K562 (cell line): ENCODE measurements at regions not wholly inside any gene's neighbourhood (a gene's known extent, or its start where the extent isn't known, plus 50 kb on each side); places are given as distances from the start of the nearest gene placed in this dataset.

Experiments
- ARNT ChIP-seq, 2 experiments: fragments of 450-650 bp; IDR thresholded peaks; 2 replicates each; pipeline ENCODE4 v1.6.1; 2016; ENCODE audit warnings: mild to moderate bottlenecking in 1 of 2
- ATF3 ChIP-seq, 2 experiments: fragments of 450-650 bp in 1 of 2; sonication (generic) in 1 of 2; formaldehyde crosslinking in 1 of 2; IDR thresholded peaks in 1 of 2; conservative IDR thresholded peaks in 1 of 2; 2 replicates each; pipeline versions ENCODE4 v1.6.1 to v1.8.1; 2016 to 2023; ENCODE audit warnings: mild to moderate bottlenecking in 2 of 2, moderate library complexity in 2 of 2, inconsistent platforms in 1 of 2, missing genetic modification reagents in 1 of 2
- CHD4 ChIP-seq: fragments of 200-600 bp; sonication (generic); IDR thresholded peaks from 3 replicates; pipeline ENCODE4 v1.6.1; 2012; ENCODE audit warnings: low read depth, mild to moderate bottlenecking, mixed read lengths, low read length, inconsistent platforms; ENCODE audit not compliant: insufficient read depth, insufficient replicate concordance, poor library complexity, severe bottlenecking
- CTCF ChIP-seq, 3 experiments: IDR thresholded peaks in 2 of 3; conservative IDR thresholded peaks in 1 of 3; 2 replicates each; pipeline ENCODE4 v1.5.1; 2011 to 2012; ENCODE audit warnings: low read length in 3 of 3, mild to moderate bottlenecking in 3 of 3, control low read depth in 2 of 3, improper control_type of control experiment in 1 of 3, inconsistent platforms in 1 of 3, low read depth in 1 of 3, mixed read lengths in 1 of 3, moderate library complexity in 1 of 3; ENCODE audit not compliant: insufficient read depth in 2 of 3
- ETS1 ChIP-seq: conservative IDR thresholded peaks from 2 replicates; pipeline ENCODE4 v1.6.1; 2011; ENCODE audit warnings: low read depth, mild to moderate bottlenecking, low read length; ENCODE audit not compliant: control insufficient read depth
- RAD21 ChIP-seq, 2 experiments: fragments of 250-450 bp in 1 of 2; fragments of 450-650 bp in 1 of 2; sonication (Bioruptor Pico) in 1 of 2; formaldehyde crosslinking in 1 of 2; IDR thresholded peaks in 1 of 2; conservative IDR thresholded peaks in 1 of 2; 2 replicates each; pipeline versions ENCODE4 v1.4.0 to v1.8.0; 2020 to 2022; ENCODE audit warnings: mild to moderate bottlenecking in 2 of 2, moderate library complexity in 1 of 2
- RBM25 ChIP-seq: fragments of 200-400 bp; formaldehyde crosslinking; IDR thresholded peaks from 2 replicates; pipeline ENCODE4 v1.6.1; 2018; ENCODE audit warnings: low read length, low read depth, moderate library complexity; ENCODE audit not compliant: severe bottlenecking
- RCOR1 ChIP-seq, 2 experiments: IDR thresholded peaks; 2 replicates each; pipeline ENCODE4 v1.6.1; 2012; ENCODE audit warnings: low read depth in 2 of 2, low read length in 2 of 2, borderline replicate concordance in 1 of 2, improper control_type of control experiment in 1 of 2
- RNF2 ChIP-seq: sonication (generic); IDR thresholded peaks from 2 replicates; pipeline ENCODE4 v1.6.1; 2016
- SETDB1 ChIP-seq: IDR thresholded peaks from one replicate; pipeline ENCODE4 v1.6.1; 2012; ENCODE audit warnings: low read length, control low read depth, inconsistent platforms
- SRSF9 ChIP-seq: fragments of 200-400 bp; formaldehyde crosslinking; IDR thresholded peaks from 2 replicates; pipeline ENCODE4 v1.6.1; 2017; ENCODE audit warnings: low read depth, low read length, borderline replicate concordance
- TAF1 ChIP-seq: IDR thresholded peaks from 2 replicates; pipeline ENCODE4 v1.6.1; 2011; ENCODE audit warnings: mild to moderate bottlenecking, low read length, moderate library complexity; ENCODE audit not compliant: insufficient read depth, control insufficient read depth, severe bottlenecking; ENCODE audit errors: extremely low read depth
- ZBTB9 ChIP-seq: fragments of 450-650 bp; formaldehyde crosslinking; IDR thresholded peaks from 2 replicates; pipeline ENCODE4 v1.4.0; 2020; ENCODE audit warnings: mild to moderate bottlenecking, moderate library complexity

- TF ChIP-seq RBM25 (no peak), TAF1 (no peak), RAD21 (CRISPR knock-in tag; conservative IDR thresholded peaks at IDR 0.05 in 1 of 2, IDR thresholded peaks at IDR 0.05 in 1 of 2) (no peak), ZBTB9 (no peak), SETDB1 (no peak), RNF2 (no peak), SRSF9 (no peak), ETS1 (no peak), ARNT (IDR thresholded peaks at IDR 0.05) (no peak), ATF3 (IDR thresholded peaks at IDR 0.05) (no peak), ATF3 (CRISPR knock-in tag; conservative IDR thresholded peaks at IDR 0.05) (no peak), CTCF (IDR thresholded peaks at IDR 0.05 in 2 of 3, conservative IDR thresholded peaks at IDR 0.05 in 1 of 3; ENCODE audit: insufficient read depth in 2 of 3, low read depth in 1 of 3, low read length in 3 of 3) (no peak), CHD4 (no peak), RCOR1 (IDR thresholded peaks at IDR 0.05; ENCODE audit: borderline replicate concordance in 1 of 2, low read depth in 2 of 2, low read length in 2 of 2) (no peak)
Observed at GRCh38 chr13:71149046-71149445, 718.0 kb downstream of the DACH1 start.
